ENCODE measurements at regions not wholly inside any gene's neighbourhood (a gene's known extent, or its start where the extent isn't known, plus 50 kb on each side); places are given as distances from the start of the nearest gene placed in this dataset.

- no peak for TF ChIP-seq POLR2A (IDR thresholded peaks at IDR 0.05)
- no peak for TF ChIP-seq CTCF (IDR thresholded peaks at IDR 0.05)
These were observed 1252.9 kb upstream of the TMEM132C start for GRCh38 chr12:127014079-127014478.
